Germinal center (tissue), 1 donor: ENCODE measurements at regions not wholly inside any gene's neighbourhood (a gene's known extent, or its start where the extent isn't known, plus 50 kb on each side); places are given as distances from the start of the nearest gene placed in this dataset.
"Not testable (repeated sequence)": the region's sequence is repeated elsewhere in the genome, so short reads cannot be mapped to it uniquely, and the experiment has no call there.

Source experiments
- DNase-seq: peaks from one replicate; pipeline ENCODE4 v3.0.0; 2012; ENCODE audit warnings: mixed read lengths, low spot score

GRCh38 chr4:111267786-111268185 lies 644.9 kb upstream of the PITX2 start:
- no peak for DNase-seq

GRCh38 chr4:111268769-111269414 lies 646.0 kb upstream of the PITX2 start:
- no peak for DNase-seq

- no peak for DNase-seq
Measured at GRCh38 chr4:111269439-111269838, 646.6 kb upstream of the PITX2 start.

DNA sequence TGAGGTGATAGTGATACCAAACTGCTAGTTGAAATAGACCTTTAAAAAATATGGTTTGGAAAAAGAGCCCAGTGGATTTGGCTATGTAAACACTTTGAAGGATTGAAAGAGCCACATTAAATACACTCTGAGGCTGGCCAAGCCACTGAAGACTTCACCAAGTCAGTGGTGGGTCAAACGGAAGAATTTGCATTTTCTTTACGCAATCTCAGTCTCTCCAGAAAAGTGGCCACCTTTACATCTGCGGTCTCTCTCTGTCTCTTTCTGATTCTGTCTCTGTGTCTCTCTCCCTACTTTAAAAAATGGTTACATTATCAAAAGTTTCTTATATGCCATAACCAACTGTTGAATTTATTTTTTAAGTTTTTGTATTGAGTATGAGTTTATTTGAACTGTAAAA lies 651.2 kb upstream of the PITX2 start:
- DNase-seq: no peak

DNA sequence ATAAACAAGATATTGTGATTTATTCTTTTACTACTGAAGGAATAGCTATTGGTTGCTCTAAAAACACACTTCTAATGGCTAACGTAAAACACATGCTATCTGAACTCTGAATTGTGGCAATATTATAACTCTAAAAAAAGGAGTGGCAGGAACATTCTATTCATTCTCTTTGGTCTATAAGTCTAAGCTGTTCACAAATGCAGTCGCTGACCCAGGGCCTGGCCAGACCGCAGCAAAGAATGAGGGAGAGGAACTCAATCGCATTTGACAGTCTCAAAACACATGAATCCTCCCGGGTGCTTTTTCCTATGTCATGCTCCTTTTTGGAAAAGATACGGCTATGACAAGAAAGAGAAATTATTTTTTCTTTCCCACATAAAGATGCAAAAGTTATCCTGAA lies 651.6 kb upstream of the PITX2 start:
- DNase-seq: no peak

- no peak for DNase-seq
Measured at GRCh38 chr4:111281219-111281618, 658.3 kb upstream of the PITX2 start.

GRCh38 chr4:111282035-111282434 lies 659.2 kb upstream of the PITX2 start:
- no peak for DNase-seq

- peak; percentile 40 for DNase-seq
Measured at GRCh38 chr4:111283066-111283677, 660.3 kb upstream of the PITX2 start.

DNA sequence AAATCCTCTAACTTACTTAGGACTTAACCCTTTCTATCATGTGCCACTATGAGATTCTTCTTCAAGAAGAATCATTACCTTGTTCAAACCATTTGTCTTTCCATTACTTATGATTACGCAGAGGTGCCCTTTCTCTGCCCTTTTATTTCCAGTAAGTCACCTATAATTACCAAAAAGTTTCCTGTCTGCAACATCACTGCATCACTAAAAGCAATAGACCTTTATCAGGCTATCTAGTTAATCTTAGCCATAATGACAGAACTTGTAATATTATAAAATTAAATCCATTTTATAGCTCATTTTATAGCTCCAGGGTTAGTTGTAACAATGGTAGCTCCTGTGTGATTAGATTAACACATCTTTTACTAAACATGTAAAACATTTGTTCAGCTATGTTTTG lies 673.6 kb upstream of the PITX2 start:
- DNase-seq: no peak

DNA sequence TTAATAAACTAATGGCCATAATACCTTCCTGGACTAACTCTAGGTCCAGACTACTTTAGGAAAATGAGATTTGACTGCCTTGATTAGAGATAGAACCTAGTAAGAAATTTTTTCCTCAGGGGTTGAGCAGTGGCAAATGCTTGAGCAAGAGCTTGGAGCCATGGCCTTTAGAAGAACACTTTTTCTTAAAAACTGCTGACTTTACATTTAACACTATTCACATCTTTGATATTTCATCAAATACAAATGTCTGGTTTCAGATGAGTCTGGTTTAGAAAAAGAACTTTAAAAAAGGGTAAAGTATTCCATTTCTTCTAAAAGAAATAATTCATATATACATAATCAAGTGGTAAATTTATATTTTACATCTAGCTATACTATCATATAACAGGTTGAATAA lies 680.9 kb upstream of the PITX2 start:
- no peak for DNase-seq

- DNase-seq: no peak
Measured at GRCh38 chr4:111323496-111323895, 700.6 kb upstream of the PITX2 start.

GRCh38 chr4:111323916-111324315 lies 701.0 kb upstream of the PITX2 start:
- no peak for DNase-seq

DNA sequence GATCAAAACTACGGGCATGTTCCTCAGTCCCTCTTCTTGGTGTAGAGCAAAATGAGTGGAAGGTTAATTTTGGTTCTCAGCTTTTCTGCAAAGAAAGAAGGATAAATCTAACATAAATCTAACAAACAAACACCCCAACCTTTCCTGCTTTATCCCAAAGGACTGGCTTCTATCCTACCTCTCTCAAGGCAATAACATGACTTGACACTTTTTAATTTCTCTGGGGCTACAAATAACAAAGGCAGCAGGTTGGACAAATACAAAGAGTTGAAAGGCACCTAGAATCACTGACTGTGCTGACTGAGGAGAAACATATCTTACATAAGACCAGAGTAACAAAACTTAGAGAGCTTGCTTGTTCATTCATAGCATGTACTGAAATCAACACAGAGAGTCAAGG lies 703.6 kb upstream of the PITX2 start:
- DNase-seq: no peak

GRCh38 chr4:111330786-111331185 lies 707.9 kb upstream of the PITX2 start:
- no peak for DNase-seq

DNA sequence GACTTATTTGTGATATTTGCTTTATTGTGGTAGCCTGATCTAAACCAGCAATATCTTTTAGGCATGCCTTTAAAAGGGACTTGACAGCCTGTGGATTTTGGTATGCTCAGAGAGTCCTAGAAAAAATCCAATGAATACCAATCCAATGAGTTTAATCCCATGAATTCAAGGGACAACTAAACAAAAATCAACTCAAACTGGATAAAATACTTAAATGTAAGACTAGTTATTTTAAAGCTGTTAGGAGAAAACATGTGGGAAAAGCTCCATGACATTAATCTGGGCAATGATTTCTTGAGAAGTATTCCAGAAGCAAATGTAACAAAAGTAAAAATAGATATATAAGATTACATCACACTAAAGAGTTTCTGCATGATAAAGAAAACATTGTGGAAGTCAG lies 711.5 kb upstream of the PITX2 start:
- DNase-seq: no peak

GRCh38 chr4:111337186-111337876 lies 714.5 kb upstream of the PITX2 start:
- DNase-seq: not testable (repeated sequence)

- no peak for DNase-seq
Measured at GRCh38 chr4:111359602-111360001, 736.7 kb upstream of the PITX2 start.

DNA sequence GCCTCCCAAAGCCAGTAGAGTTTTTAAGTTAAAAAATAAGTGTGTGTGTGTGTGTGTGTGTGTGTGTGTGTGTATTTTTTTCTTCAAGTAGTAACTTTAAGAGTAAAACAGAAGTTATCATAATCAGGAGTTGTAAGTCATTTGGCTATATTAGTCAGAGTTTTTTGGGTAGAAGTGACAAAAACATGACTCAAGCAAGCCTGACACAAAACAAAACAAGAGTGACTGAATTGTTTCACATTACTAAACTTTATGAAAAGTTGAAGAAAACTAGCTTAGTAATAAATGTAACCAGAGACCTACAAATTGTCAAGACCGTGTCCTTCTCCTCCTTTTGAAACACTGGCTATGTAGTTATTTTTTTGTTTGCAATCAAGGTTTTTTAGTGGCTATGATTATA lies 738.0 kb upstream of the PITX2 start:
- DNase-seq: no peak

DNA sequence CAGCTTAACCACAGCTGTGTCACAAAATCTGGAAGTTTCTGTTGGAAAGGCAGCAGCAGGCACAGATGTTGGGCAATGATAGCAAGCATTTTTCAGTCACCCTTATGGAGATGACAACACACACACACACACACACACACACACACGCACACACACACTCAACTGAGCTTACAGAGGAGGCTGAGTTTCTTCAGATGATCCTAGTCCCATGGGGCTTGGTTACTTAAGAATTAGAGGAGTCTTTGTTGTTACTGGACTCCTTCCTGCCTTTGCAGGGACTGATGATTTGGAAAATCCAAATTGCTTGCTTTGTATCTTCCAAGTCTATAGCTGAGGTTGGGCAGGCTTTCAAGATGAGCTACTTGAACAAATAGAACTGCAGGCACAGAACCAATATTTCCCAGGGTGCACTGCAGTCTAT lies 740.1 kb upstream of the PITX2 start:
- DNase-seq: no peak

DNA sequence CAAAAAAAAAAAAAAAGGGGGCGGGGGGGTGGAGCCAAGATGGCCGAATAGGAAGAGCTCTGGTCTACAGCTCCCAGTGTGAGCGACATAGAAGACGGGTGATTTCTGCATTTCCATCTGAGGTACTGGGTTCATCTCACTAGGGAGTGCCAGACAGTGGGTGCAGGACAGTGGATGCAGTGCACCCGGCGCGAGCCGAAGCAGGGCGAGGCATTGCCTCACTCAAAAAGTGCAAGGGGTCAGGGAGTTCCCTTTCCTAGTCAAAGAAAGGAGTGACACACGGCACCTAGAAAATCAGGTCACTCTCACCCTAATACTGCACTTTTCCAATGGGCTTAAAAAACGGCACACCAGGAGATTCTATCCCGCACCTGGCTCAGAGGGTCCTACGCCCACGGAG lies 755.0 kb upstream of the PITX2 start:
- not testable (repeated sequence) for DNase-seq

GRCh38 chr4:111388561-111388960 lies 756.7 kb upstream of the FAM241A start:
- DNase-seq: no peak

DNA sequence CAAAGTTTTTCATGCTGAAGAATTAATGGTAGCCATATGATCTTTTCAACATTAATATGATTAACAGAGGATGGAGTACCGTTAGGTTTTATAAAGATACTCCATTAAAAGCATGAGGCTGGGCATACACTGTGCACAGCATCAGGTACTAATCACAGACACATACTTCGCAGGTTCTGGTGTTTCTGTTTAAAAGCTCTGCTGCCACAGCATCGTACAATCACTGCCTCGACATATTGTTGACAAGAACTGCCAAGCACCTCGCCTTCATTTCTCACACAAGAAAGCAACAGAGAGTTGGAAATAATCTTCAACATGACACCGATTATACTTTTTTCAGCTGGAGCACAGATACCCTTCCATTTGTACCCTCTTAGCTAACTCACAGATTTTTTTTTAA lies 753.4 kb upstream of the FAM241A start:
- no peak for DNase-seq

DNA sequence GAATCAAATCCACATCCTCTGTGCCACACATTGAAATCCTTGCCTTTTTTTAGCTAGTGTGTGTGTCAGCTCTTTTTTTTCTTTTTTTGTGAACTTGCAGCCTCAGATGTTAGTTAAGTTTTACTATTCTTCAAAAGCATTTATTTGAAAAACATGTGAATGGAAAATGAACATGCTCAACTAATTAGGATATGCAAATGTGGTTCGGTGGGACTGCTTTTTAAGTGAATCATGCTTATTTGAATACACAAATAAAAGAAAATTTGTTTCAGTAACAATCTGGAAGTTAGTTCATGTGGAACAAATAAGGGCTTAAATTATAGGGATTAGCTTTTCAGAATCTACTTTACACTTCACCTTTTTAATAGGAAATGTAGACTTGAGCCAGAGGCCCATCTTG lies 751.5 kb upstream of the FAM241A start:
- DNase-seq: no peak

- DNase-seq: no peak
Measured at GRCh38 chr4:111398906-111399330, 746.3 kb upstream of the FAM241A start.
